Heart right ventricle (tissue), 16 donors: ENCODE measurements at regions not wholly inside any gene's neighbourhood (a gene's known extent, or its start where the extent isn't known, plus 50 kb on each side); places are given as distances from the start of the nearest gene placed in this dataset.
A peak's percentile ranks its signal among the peaks of the same experiment; 100 is the strongest.
"Not testable (repeated sequence)": the region's sequence is repeated elsewhere in the genome, so short reads cannot be mapped to it uniquely, and the experiment has no call there.

Source experiments
- ATAC-seq, 8 donors: fragments of 200-7000 bp; cut with Tn5 transposase; one replicate each; pipeline ENCODE4 v1.9.1; 2020; ENCODE audit warnings: mild to moderate bottlenecking in 8 of 8, moderate library complexity in 8 of 8, moderate number of reproducible peaks in 1 of 8
- DNase-seq, 2 donors: peaks; one replicate each; pipeline ENCODE4 v3.0.0-alpha.2; 2020
- H3K27ac ChIP-seq, 10 donors: fragments of 200-600 bp; sonication (generic) in 2 of 10; one replicate each; pipeline versions ENCODE4 v1.5.0 to v1.8.0; 2020 to 2022; ENCODE audit warnings: mild to moderate bottlenecking in 3 of 10
- H3K27me3 ChIP-seq, 7 donors: fragments of 200-600 bp; one replicate each; pipeline ENCODE4 v1.8.0; 2021 to 2022; ENCODE audit warnings: mild to moderate bottlenecking in 2 of 7
- H3K36me3 ChIP-seq, 9 donors: fragments of 200-600 bp; sonication (generic) in 1 of 9; one replicate each; pipeline versions ENCODE4 v1.5.0 to v1.8.0; 2020 to 2022; ENCODE audit warnings: mild to moderate bottlenecking in 2 of 9
- H3K4me1 ChIP-seq, 9 donors: fragments of 200-600 bp; sonication (generic) in 1 of 9; one replicate each; pipeline versions ENCODE4 v1.5.0 to v1.8.0; 2020 to 2022; ENCODE audit warnings: mild to moderate bottlenecking in 4 of 9
- H3K4me3 ChIP-seq, 10 donors: fragments of 200-600 bp; sonication (generic) in 2 of 10; one replicate each; pipeline versions ENCODE4 v1.5.0 to v1.8.0; 2020 to 2022; ENCODE audit warnings: mild to moderate bottlenecking in 7 of 10, moderate library complexity in 2 of 10
- H3K9me3 ChIP-seq, 11 donors: fragments of 200-600 bp in 10 of 11; sonication (generic) in 2 of 11; one replicate each; pipeline versions ENCODE4 v1.5.0 to v1.8.0; 2013 to 2022; ENCODE audit warnings: mild to moderate bottlenecking in 2 of 11, control low read depth in 1 of 11, moderate library complexity in 1 of 11
- WGBS, 2 donors: extraction: QIAGEN DNeasy Blood & Tissue Kit; methylation state at CpG; one replicate each; pipeline ENCODE4 v1.1.7; 2013; ENCODE audit warnings: inconsistent platforms in 1 of 2; 5-methylcytosine and 5-hydroxymethylcytosine counted together
- intact Hi-C, 10 donors: fragments of 100-400 bp; cut with DNase I; formaldehyde crosslinking; loops; one replicate each; pipeline versions ENCODE4 v1.11.1 to v1.14.2; 2022
- TF ChIP-seq, protein P1 (sequence below), 9 donors: fragments of 200-600 bp; sonication (generic) in 2 of 9; IDR thresholded peaks; one replicate each; pipeline versions ENCODE4 v1.5.0 to v1.8.0; 2021 to 2022; ENCODE audit warnings: antibody characterized with exemption in 9 of 9, mild to moderate bottlenecking in 5 of 9, moderate library complexity in 1 of 9
- donor health status: Arrhythmogenic right ventricular cardiomyopathy.
- donor health status: ischemic (EF 13 %, LVEDD 7.1; RV severe dilation, severe dysfunction).
- donor health status: healthy with polysubstance abuse.
- donor health status: DM: no; HTN: yes; CAD: no.
- donor health status: DM: no; HTN: no; CAD: no.
- donor health status: ischemic (EF 25% LVEDD 6.9; RV normal size, moderate dysfunction).
- donor health status: ischemic (EF 25% LVEDD 5.7; RV mildly dilated, moderate dysfunction).
- donor health status: healthy.
- donor health status: DM: yes; HTN: yes; CAD: no.
- donor health status: Ischemic cardiomyopathy.
- donor health status: ischemic (EF 35%, LVEDD 5.7; RV mildly dilated, moderate dysfunction).
- donor health status: nonischemic (EF 11% LVEDD 7.7; RV severe dilation, severe dysfunction).
- donor health status: DM: yes; HTN: yes; CAD: no.
- donor health status: PGD.
- donor health status: ischemic (EF 29% LVEDD 5.4; RV normal size, mild dysfunction).
- donor health status: nonischemic (EF 23%, LVEDD 6.1; RV moderate dilation, normal function).

- ATAC-seq, result no peak
- Histone ChIP-seq H3K27me3 (no peaks in the 10 kb centered on the region), H3K36me3 (no peaks in the 10 kb centered on the region), H3K4me3 (no peak overlapping the region), H3K4me1 (no peaks in the 10 kb centered on the region), H3K27ac (no peak overlapping the region), H3K9me3 (no peaks in the 10 kb centered on the region)
- no peak for DNase-seq
- TF ChIP-seq, protein P1, sequence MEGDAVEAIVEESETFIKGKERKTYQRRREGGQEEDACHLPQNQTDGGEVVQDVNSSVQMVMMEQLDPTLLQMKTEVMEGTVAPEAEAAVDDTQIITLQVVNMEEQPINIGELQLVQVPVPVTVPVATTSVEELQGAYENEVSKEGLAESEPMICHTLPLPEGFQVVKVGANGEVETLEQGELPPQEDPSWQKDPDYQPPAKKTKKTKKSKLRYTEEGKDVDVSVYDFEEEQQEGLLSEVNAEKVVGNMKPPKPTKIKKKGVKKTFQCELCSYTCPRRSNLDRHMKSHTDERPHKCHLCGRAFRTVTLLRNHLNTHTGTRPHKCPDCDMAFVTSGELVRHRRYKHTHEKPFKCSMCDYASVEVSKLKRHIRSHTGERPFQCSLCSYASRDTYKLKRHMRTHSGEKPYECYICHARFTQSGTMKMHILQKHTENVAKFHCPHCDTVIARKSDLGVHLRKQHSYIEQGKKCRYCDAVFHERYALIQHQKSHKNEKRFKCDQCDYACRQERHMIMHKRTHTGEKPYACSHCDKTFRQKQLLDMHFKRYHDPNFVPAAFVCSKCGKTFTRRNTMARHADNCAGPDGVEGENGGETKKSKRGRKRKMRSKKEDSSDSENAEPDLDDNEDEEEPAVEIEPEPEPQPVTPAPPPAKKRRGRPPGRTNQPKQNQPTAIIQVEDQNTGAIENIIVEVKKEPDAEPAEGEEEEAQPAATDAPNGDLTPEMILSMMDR (IDR thresholded peaks at IDR 0.05), result no peak
- WGBS, 2 donors, result 87 to 91% methylated on average over 4 of the region's 4 CpGs
- intact Hi-C loops, result no loop called here
These were observed 167.9 kb downstream of the TRIM43 start for GRCh38 chr2:95759481-95760246.

DNA sequence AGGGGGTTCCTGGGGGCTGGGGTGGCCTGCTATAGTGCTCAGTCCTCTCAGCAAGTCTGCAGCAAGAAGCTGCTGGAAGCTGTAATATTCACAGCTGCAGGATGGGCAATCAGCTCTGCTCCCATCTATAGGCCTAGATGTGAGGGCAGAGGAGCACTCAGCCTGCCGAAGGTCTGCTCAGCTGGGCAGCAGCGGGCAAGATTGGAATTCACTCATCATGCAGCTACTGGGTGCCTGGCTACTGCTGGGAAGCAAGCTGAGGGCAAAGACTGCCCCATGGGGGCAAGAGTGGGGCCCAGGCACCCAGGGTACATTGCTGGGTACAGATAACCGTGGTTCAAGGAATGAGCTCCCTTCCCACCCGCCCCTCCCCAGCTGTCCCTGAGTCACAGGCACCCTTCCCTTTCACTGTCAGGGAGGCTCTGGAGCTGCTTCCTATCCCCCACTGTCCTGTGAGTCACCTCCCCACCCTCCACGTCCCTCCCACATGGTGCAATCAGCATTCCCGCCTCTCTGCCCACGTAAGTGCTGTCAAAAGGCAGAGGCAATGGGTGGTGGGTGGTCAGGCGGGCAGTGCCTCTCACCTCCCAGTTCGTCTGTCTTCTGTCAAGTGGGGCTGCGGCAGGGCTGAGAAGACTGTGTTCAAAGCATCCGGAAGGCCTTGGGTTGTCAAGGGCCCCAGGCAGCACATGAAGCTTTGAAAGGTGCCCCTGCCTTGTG is 169.2 kb downstream of the TRIM43 start:
- no peaks in the 10 kb centered on the region for H3K36me3 ChIP-seq
- WGBS, 2 donors, result 58 to 64% methylated on average over 11 of the region's 11 CpGs
- no peaks in the 10 kb centered on the region for H3K9me3 ChIP-seq
- TF ChIP-seq, protein P1 (IDR thresholded peaks at IDR 0.05), result no peak
- ATAC-seq (peak in 2 of 8 donors; percentile 23 to 38), DNase-seq (no peak)
- no peak overlapping the region for H3K27ac ChIP-seq
- H3K4me3 ChIP-seq, result no peak overlapping the region
- no peaks in the 10 kb centered on the region for H3K27me3 ChIP-seq
- intact Hi-C loops, result no loop called here
- no peaks in the 10 kb centered on the region for H3K4me1 ChIP-seq

- 80 to 81% methylated on average over 3 of the region's 3 CpGs for WGBS, 2 donors
- TF ChIP-seq, protein P1 (IDR thresholded peaks at IDR 0.05), result no peak
- Histone ChIP-seq H3K36me3 (no peaks in the 10 kb centered on the region), H3K4me1 (no peaks in the 10 kb centered on the region), H3K27me3 (no peaks in the 10 kb centered on the region), H3K9me3 (no peaks in the 10 kb centered on the region), H3K4me3 (no peak overlapping the region), H3K27ac (no peak overlapping the region)
- DNase-seq, result no peak
- intact Hi-C loops, result no loop called here
- ATAC-seq, result no peak
These were observed 169.8 kb downstream of the TRIM43 start for GRCh38 chr2:95761556-95761955.

DNA sequence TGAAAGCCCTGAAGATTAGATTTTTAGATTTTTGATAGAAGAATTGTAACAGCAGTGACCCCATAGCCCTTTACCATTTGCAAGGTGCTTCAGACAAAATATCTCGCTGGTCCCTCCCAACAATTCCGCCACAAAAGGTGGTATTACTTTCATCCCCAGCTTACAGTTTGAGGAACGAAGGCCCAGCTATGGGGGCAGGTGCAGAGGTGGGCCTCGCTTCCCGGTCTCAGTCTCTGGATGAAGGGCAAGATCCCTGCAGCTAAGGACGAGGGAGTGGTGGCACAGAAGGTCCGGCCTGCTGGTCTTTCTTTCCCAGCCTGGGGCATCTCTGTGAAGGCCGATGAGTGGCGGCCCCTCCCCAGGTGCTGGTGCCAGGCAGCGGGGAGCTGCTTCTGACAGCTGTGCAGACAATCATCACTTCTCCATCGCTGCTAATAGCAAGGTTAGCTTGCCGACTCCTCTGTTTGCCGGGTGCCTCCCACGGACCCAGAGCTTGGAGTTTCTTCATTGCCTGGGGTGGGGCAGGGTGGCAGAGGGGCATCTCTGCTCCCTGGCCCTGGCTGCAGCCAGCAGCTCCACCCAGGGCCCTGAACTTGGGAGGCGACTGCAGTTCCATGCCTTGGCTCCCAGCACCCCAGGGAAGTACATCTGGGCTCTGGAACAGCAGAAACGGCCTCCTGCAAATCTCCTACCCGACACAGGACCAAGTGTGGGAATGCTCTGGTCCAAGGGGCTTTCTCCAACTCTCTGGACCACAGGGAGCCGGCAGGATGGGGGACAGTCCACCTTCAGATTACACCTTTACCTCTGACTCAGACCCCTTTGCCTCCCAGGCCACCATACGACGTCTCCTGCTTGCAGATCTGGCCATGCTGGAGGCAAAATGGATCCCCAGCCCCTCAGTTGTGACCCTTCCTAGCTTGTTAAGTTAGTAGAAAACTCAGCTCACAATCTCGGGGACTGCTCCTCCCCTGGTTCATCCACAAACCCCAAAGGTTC is 170.5 kb downstream of the TRIM43 start:
- H3K36me3 ChIP-seq, ATAC-seq, H3K27me3 ChIP-seq, H3K4me3 ChIP-seq, H3K4me1 ChIP-seq, intact Hi-C loops, H3K9me3 ChIP-seq, DNase-seq, H3K27ac ChIP-seq: not testable (repeated sequence)
- WGBS, 2 donors, result 83 to 86% methylated on average over 20 to 21 of the region's 21 CpGs

GRCh38 chr2:95763074-95763473 is 171.3 kb downstream of the TRIM43 start:
- H3K27ac ChIP-seq, H3K27me3 ChIP-seq, H3K9me3 ChIP-seq, DNase-seq, H3K4me3 ChIP-seq, intact Hi-C loops, H3K4me1 ChIP-seq, H3K36me3 ChIP-seq, ATAC-seq: not testable (repeated sequence)
- 83 to 91% methylated on average over 6 of the region's 6 CpGs for WGBS, 2 donors

- H3K4me1 ChIP-seq, H3K9me3 ChIP-seq, H3K4me3 ChIP-seq, H3K27me3 ChIP-seq, H3K36me3 ChIP-seq, DNase-seq, ATAC-seq, intact Hi-C loops, H3K27ac ChIP-seq: not testable (repeated sequence)
- 65 to 70% methylated on average over 5 of the region's 6 CpGs for WGBS, 2 donors
These were observed 173.2 kb downstream of the TRIM43 start for GRCh38 chr2:95764966-95765365.

GRCh38 chr2:95765925-95766910 is 174.4 kb downstream of the TRIM43 start:
- 84 to 87% methylated on average over 11 of the region's 11 CpGs for WGBS, 2 donors
- H3K27me3 ChIP-seq, intact Hi-C loops, H3K36me3 ChIP-seq, H3K4me1 ChIP-seq, DNase-seq, H3K9me3 ChIP-seq, ATAC-seq, H3K4me3 ChIP-seq, H3K27ac ChIP-seq: not testable (repeated sequence)
